ENCODE measurements at regions not wholly inside any gene's neighbourhood (a gene's known extent, or its start where the extent isn't known, plus 50 kb on each side); places are given as distances from the start of the nearest gene placed in this dataset.

GRCh38 chr11:30120045-30120589 lies 103.3 kb upstream of the KCNA4 start:
- no peaks in the 10 kb centered on the region for H3K79me2 ChIP-seq (ENCODE audit: insufficient read depth, low read length)
- no peak for DNase-seq (ENCODE audit: insufficient read length, low spot score, missing footprints)
- no peak overlapping the region for H3K27ac ChIP-seq (ENCODE audit: low read depth, low read length)
- no peak overlapping the region for H3K4me2 ChIP-seq (ENCODE audit: insufficient read depth, low read length)
- H3K4me3 ChIP-seq (ENCODE audit: insufficient read depth, low read length), result no peak overlapping the region
- no peak for TF ChIP-seq CTCF (IDR thresholded peaks at IDR 0.05; ENCODE audit: extremely low read depth, low read depth, low read length)
- H3K36me3 ChIP-seq (ENCODE audit: insufficient read depth, low read length), result no peaks in the 10 kb centered on the region
- H3K4me1 ChIP-seq (ENCODE audit: insufficient read depth, low read length), result no peaks in the 10 kb centered on the region
- no peak overlapping the region for H2AFZ ChIP-seq (ENCODE audit: low read length)
- H3K27me3 ChIP-seq (ENCODE audit: insufficient read depth, low read length), result no peaks in the 10 kb centered on the region
- no peaks in the 10 kb centered on the region for H4K20me1 ChIP-seq (ENCODE audit: insufficient read depth, low read length)
- no peaks in the 10 kb centered on the region for H3K9me3 ChIP-seq (ENCODE audit: low read depth, low read length)

DNA sequence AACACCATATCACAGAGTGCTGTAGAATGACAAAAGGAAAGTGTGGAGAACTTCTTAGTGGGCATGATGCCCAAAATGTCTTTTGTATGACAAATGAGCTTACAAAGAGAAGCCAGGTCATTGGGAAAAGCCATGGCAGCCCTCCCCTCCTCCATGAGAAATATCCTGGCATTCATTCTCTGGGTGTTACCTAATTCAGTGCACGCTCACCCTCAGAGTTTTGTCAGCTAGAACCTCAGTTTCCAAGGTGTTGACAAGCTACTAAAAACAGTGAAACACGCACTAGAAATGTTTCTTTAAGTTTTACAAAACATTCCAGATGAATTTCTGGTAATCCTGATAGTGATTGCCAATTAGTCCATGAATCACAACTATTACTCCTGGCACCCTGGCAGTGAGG lies 105.4 kb upstream of the FSHB start:
- DNase-seq (ENCODE audit: insufficient read length, low spot score, missing footprints), result no peak
- H3K79me2 ChIP-seq (ENCODE audit: insufficient read depth, low read length), result no peaks in the 10 kb centered on the region
- H3K36me3 ChIP-seq (ENCODE audit: insufficient read depth, low read length), result no peaks in the 10 kb centered on the region
- H3K27me3 ChIP-seq (ENCODE audit: insufficient read depth, low read length), result no peaks in the 10 kb centered on the region
- no peak for TF ChIP-seq CTCF (IDR thresholded peaks at IDR 0.05; ENCODE audit: extremely low read depth, low read depth, low read length)
- H3K9me3 ChIP-seq (ENCODE audit: low read depth, low read length), result no peaks in the 10 kb centered on the region
- no peaks in the 10 kb centered on the region for H3K4me1 ChIP-seq (ENCODE audit: insufficient read depth, low read length)
- no peak overlapping the region for H2AFZ ChIP-seq (ENCODE audit: low read length)
- H3K4me3 ChIP-seq (ENCODE audit: insufficient read depth, low read length), result no peak overlapping the region
- no peak overlapping the region for H3K27ac ChIP-seq (ENCODE audit: low read depth, low read length)
- H3K4me2 ChIP-seq (ENCODE audit: insufficient read depth, low read length), result no peak overlapping the region
- no peaks in the 10 kb centered on the region for H4K20me1 ChIP-seq (ENCODE audit: insufficient read depth, low read length)

GRCh38 chr11:30128269-30128932 lies 102.4 kb upstream of the FSHB start:
- H3K4me1 ChIP-seq (ENCODE audit: insufficient read depth, low read length), result no peaks in the 10 kb centered on the region
- no peaks in the 10 kb centered on the region for H3K27me3 ChIP-seq (ENCODE audit: insufficient read depth, low read length)
- H3K79me2 ChIP-seq (ENCODE audit: insufficient read depth, low read length), result no peaks in the 10 kb centered on the region
- no peak overlapping the region for H3K4me2 ChIP-seq (ENCODE audit: insufficient read depth, low read length)
- no peak overlapping the region for H3K27ac ChIP-seq (ENCODE audit: low read depth, low read length)
- H3K9me3 ChIP-seq (ENCODE audit: low read depth, low read length), result no peaks in the 10 kb centered on the region
- H3K4me3 ChIP-seq (ENCODE audit: insufficient read depth, low read length), result no peak overlapping the region
- DNase-seq (ENCODE audit: insufficient read length, low spot score, missing footprints), result peak; percentile 8
- no peaks in the 10 kb centered on the region for H4K20me1 ChIP-seq (ENCODE audit: insufficient read depth, low read length)
- no peak overlapping the region for H2AFZ ChIP-seq (ENCODE audit: low read length)
- no peaks in the 10 kb centered on the region for H3K36me3 ChIP-seq (ENCODE audit: insufficient read depth, low read length)
- TF ChIP-seq CTCF (IDR thresholded peaks at IDR 0.05; ENCODE audit: extremely low read depth, low read depth, low read length), result peak; percentile 63

DNA sequence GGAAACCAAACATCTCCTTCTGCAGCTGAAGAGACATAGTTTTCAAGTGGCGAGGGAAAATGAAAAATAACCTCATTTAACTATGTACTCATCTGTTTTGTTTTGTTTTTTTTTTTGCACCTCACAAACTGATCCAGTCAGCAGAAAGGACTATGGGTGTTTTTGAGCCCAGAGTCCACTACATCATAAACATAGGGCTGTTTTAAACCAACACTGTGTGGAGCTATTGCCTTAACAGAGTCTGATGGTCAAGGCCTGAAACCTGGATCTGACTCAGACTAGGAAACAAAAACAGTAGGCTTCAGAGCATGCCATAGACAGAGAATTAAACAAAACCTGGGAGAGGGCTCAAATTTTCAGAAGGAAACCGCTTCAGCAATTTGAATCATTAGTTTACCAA lies 99.3 kb upstream of the FSHB start:
- Histone ChIP-seq H3K4me1 (ENCODE audit: insufficient read depth, low read length) (no peaks in the 10 kb centered on the region), H3K27me3 (ENCODE audit: insufficient read depth, low read length) (no peaks in the 10 kb centered on the region), H3K4me3 (ENCODE audit: insufficient read depth, low read length) (no peak overlapping the region), H3K27ac (ENCODE audit: low read depth, low read length) (no peak overlapping the region), H3K36me3 (ENCODE audit: insufficient read depth, low read length) (no peaks in the 10 kb centered on the region), H3K79me2 (ENCODE audit: insufficient read depth, low read length) (no peaks in the 10 kb centered on the region), H3K9me3 (ENCODE audit: low read depth, low read length) (no peaks in the 10 kb centered on the region), H3K4me2 (ENCODE audit: insufficient read depth, low read length) (no peak overlapping the region), H2AFZ (ENCODE audit: low read length) (no peak overlapping the region), H4K20me1 (ENCODE audit: insufficient read depth, low read length) (no peaks in the 10 kb centered on the region)
- no peak for DNase-seq (ENCODE audit: insufficient read length, low spot score, missing footprints)
- TF ChIP-seq CTCF (IDR thresholded peaks at IDR 0.05; ENCODE audit: extremely low read depth, low read depth, low read length), result no peak

Measured in osteoblast (primary cell).